ENCODE measurements at regions not wholly inside any gene's neighbourhood (a gene's known extent, or its start where the extent isn't known, plus 50 kb on each side); places are given as distances from the start of the nearest gene placed in this dataset.
"Not testable (repeated sequence)": the region's sequence is repeated elsewhere in the genome, so short reads cannot be mapped to it uniquely, and the experiment has no call there.

DNA sequence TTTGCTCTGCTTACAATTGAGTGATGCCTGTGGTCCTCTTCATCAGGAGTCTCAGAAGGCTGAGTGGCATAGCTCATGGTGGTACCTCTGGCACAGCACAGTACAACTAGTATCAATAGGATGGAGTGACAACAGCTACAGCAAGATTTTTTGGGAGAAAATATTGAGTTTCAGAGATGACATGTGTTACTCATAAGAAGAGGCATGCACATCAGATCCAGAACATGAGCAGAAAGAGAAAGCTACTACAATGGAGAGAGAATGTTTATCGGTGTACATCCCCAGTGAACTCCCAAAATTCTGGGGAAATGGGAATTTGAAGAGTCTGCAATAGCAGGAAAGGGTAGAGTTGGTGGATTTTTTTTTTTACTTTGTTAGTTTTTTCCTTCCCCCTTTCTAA is 130.5 kb upstream of the MB21D2 start:
- no peak for DNase-seq

DNA sequence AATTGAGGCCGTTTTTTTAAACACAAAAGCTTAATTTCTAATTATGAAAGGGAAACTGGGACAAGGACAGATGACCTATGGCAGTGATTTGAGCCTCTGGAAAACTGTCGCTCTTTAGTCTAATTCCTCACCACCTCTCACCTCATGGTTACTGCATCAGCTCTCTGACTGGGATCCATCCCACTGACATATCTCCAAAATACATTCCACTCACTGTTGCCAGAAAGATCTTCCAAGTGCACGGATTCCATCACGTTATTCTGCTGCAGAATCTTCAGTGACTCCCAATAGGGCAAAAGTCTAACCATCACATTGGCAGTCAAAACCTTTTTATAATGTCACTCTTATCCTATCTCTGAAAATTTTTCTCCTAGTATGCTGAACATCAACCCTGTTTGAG is 132.3 kb upstream of the MB21D2 start:
- no peak for DNase-seq

DNA sequence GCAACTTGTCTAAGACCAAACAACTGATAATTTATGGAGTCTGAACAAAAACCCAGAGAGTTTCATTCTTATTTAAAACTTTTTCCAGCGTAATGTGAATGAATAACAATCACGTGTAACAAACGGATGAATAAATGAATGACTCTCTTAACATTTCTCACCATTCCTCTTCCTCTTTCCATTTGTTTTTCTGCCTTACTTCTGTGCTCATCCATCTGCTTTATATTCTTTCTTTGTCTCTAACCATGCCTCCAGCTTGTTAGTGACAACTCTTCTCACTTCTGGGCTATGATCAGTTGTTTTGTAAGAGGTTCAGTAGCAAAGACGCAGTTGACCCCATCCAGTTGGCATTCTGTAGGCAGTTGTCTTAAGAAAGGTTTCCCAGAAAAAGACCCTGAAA is 133.7 kb upstream of the MB21D2 start:
- no peak for DNase-seq

DNA sequence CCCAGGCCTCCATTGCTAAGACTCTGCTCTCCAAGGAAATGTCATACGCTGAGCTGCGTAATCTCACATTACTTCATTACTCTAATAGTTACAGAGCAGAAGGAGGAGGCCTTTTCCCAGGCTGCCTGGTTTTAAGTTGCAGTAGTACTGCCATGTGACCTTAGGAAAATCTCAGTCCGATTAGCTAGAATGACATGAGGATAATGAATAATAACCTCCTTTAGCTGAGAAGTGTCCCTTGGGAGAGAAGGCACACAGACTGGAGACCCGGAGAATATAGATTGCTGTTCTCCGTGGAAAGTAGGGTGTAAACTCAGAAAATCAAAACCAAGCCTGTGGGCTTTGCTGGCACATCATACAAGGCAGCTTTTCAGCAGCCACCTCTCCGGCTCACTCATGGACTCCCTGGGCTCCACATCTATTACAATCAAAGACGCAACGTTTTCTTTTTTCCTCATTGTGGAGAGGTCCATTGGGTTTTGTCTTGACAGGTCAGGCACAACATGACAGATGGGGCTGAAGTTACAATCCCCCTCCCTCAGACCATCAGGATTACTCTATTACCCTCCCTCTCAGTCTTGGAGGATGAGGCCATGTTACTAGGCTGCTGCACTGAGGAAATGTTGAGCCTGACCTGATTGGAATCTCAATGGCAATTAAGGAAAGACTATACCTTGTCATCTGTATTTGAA is 134.8 kb upstream of the MB21D2 start:
- DNase-seq: no peak

DNA sequence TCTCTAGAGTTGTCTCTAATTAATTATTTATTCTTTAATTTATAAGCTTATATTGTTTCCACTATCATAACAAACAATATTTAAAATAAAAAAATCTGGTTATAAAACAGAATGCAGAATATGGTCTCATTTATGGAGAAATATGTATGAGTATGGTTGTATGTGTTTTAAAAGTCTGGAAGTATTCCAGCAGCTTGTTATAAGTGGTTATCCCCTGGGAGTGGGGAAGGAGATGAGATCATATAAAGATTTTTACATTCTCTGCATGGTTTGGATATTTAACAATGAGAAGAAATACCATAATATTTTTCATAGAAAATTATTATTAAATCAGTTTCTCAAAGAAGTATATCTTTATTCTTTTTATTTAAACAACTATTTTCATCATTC is 135.4 kb upstream of the MB21D2 start:
- no peak for DNase-seq

DNA sequence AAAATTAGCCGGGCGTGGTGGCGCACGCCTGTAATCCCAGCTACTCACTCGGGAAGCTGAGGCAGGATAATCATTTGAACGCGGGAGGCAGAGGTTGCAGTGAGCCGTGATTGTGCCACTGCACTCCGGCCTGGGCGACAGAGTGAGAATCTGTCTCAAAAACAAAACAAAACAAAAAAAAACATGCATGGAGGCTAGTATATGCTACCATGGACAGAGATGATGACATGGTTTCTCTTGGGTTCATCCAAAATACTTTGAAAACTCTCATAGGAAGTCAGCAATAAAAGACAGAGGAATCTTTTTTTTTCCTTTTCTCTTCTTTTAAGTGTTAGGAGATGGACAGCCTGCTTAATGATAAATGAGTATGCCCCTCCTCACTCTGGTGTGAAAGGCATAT is 137.7 kb upstream of the MB21D2 start:
- DNase-seq: no peak

DNA sequence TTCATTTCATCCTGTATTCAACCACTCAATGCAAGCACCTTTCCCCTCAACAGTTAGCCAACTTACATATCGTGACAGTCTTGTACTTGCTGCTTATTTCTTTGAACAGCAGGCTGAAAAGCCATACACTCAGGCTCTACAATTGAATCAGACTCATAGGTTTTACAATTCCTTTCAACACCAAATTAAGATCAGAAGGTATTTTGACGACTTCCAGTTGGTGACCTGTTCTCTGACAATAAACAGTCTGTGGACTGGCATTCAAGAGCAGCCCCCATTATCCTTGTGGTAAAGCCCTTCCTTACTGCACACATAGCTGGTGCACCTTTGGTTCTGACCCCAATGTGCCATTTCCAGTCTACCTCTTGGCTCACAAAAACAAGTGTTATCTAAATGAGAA is 140.0 kb upstream of the MB21D2 start:
- DNase-seq: no peak

DNA sequence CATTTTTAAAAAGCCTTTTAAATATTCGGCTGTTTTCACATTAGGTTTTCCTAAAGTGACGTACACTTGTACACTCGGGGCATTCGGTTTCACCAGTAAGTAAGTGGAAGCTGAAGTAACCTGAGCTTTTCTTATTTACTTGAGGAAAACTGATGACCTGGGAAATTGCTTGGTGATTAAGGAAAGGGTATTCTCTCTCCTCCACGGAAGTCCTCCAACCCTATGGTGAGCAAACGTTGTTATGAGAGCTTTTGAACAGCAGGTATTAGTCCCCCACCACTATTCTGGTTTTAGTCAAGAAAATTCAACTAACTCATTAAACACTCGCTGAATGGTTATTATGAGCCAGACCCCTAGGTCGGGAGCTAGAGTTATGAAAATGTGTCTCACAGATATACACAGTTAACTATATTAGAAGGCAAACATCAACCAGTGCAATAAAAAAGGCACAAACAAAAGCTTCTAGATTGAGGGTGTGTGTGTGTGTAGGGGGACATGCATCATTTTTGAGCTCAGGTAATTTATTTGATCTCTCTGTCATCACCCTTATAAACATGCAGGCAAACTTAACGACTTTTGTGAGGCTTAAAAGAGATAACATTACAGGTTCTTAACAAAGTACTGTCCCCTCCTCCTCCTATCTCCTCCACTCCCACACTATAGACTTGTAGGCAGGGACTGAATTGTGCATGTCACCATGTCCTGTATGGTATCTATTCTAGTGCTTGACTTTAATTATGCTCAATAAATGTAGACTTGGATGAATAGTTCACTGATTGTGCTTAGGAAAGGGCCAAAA is 143.3 kb upstream of the MB21D2 start:
- no peak for DNase-seq

DNA sequence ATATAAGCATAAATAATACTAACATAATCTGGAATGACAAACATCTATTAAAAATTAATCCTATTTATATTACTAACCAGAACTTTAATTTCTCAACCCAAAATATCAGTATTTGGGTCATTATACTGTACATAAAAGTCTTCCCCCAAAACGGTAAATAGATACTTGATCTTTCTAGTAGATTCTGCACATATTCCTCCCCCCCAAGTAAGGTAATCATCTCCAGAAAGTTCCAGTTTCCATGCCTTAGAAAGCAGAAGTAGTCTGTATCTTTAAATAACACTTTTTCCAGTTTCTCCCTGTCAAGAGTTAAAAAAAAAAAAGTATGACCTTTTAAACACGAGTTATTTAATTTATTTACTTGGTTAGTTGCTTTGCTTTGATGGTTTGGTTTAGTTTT is 150.7 kb upstream of the MB21D2 start:
- no peak for DNase-seq

DNA sequence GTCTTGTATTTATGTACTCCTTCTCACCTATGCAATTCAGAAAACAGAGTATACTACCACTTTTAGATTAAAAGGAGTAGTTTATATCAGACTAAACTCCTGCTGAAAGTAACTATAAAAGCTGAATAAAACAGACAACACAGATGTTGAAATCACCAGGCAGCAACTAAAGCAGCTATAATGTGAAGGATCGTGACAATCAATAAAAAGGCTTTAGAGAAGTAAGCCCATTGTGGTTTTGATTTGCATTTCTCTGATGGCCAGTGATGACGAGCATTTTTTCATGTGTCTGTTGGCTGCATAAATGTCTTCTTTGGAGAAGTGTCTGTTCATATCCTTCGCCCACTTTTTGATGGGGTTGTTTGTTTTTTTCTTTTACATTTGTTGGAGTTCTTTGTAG is 152.1 kb upstream of the MB21D2 start:
- DNase-seq: not testable (repeated sequence)

DNA sequence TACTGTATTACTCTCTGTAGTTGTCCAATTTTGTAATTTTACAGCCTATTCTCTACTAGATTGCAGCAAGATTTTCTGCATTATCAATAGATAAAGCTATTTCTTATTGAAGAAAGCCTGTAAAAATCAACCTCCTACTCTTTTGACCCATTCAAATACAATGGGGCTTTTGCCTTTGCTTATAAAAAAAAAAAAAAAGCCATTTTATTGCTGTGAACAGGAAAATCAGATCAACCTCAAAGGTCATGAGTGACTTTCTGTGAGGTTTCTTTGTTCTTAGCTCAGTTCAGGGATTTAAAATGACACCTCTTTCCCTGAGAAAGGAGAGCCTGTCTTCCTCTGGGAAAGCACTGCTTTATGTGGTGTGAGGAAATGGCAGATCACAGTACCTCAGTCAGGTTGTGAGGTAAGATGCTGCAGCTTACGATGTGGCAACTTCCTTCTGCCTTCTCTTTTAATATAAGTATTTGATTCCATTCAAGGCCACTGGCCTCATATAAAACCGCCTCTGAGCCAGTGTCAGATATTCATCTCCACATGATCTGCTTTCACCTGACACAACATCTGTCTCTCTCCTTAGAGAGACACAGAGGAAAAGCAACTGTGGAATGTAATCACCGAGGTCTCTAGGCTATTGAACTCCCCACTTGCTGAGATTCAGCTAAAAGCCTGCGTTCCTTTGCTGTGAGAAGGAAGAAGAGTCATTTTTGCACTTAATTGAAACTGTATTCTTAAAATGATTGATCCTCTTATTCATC is 161.5 kb upstream of the MB21D2 start:
- DNase-seq: no peak

DNA sequence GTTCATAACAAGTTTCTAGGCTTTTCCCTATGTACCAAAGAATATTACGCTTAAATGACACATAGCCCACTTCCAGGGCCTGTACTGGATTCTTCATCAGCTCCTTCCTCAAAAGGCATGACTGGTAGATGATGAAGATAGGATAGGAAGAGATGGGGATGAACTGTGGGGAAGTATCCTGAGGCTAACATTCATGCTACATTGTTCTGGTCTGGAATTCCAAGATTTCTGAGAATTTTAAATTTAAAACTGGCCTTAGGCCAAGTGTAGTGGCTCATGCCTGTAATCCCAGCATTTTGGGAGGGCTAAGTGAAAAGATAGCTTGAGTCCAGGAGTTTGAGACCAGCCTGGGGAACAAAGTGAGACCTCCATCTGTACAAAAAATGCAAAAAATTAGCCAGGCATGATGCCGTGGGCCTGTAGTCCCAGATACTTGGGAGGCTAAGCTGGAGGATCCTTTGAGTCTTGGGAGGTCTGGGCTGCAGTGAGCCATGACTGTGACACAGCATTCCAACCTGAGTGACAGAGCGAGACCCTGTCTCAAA is 160.1 kb upstream of the PLAAT1 start:
- no peak for DNase-seq

DNA sequence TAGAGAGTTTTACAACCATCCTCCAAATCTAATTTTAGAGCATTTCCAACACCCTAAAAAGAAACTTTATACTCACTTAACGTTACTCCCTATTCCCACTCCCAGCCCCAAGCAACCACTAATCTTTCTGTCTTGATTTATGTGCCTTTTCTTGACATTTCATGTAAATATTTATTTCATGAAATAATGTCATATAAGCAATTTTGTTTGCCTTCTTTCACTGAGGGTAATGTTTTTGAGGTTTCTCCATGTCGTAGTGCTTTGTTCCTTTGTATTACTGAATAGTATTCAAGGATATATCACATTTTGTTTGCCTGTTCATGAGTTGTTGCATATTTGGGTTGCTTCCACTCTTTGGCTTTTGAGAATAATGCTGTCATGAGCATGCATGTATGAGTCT is 155.4 kb upstream of the PLAAT1 start:
- DNase-seq: no peak

DNA sequence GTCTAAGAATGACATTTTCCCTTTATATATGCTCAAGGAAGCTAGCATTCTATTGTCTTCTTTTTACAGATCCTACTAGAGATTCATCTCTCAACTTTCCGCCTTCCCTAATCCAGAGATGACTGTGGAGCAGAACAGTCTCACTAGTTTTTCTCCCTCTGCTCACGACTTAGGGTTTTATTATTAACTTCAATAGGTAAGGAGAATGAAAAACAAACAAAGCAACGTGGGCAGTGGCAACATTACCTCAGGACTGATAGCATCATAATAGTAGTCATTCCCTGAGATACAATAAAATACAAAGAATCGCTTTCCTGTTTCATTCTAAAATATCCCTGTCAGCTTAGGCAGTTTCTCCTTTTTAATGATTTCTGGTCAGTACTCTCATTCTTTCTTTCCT is 154.3 kb upstream of the PLAAT1 start:
- DNase-seq: no peak

DNA sequence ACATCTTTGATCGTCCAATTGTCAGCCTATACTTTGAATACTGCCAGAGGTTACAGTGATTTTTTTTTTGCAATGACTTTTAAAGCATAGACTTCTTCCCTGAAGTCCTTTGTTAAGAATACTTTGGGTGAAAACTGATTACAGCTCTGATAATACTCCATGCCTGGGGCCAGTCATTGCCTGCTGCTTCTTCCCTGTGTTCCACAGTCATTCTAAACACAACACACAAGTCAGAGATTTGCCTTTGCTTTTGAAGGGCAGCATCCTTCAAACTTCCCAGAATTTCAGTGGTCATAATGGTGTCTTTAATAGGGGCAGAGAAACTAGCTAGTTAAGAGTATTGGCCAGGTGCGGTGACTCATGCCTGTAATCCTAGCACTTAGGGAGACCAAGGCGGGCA is 153.7 kb upstream of the PLAAT1 start:
- DNase-seq: no peak

DNA sequence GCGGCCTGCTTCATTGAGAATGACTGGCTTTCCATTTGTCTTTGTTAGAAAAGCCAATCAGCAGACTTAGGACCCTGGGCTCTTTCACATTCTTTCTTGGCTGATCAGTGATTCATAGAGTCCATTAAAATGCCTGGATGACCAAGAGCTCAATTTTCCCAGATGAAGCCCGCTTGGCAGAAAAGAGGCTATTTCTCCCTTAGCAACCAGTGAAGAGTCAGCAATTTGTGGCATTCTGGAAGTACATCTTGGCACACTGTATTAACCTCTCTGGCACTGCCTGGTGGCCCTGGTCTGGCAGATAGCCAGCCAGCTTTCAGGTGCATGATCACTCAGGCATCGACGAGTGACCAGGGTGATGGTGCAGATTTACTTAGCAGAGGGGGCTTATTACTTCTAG is 145.7 kb upstream of the PLAAT1 start:
- DNase-seq: no peak

DNA sequence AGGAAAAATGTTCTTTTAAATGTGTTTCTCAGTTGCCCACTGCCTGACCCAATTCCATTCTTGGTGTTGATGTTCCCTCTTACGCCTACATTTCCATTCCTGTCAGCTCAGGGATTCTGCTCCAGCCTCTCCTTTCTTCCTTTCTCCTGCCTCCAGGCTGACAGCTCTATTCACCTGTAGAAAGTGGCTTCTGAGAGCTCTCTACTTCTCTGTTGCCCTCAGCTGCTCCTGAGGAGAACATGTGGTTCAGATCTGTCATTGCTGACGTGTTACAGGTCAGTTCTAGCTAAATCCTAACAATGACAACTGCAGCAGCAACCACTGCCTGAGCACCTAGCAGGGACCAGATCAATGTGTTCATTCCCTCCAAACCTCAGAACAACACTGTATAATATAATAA is 144.9 kb upstream of the PLAAT1 start:
- no peak for DNase-seq

DNA sequence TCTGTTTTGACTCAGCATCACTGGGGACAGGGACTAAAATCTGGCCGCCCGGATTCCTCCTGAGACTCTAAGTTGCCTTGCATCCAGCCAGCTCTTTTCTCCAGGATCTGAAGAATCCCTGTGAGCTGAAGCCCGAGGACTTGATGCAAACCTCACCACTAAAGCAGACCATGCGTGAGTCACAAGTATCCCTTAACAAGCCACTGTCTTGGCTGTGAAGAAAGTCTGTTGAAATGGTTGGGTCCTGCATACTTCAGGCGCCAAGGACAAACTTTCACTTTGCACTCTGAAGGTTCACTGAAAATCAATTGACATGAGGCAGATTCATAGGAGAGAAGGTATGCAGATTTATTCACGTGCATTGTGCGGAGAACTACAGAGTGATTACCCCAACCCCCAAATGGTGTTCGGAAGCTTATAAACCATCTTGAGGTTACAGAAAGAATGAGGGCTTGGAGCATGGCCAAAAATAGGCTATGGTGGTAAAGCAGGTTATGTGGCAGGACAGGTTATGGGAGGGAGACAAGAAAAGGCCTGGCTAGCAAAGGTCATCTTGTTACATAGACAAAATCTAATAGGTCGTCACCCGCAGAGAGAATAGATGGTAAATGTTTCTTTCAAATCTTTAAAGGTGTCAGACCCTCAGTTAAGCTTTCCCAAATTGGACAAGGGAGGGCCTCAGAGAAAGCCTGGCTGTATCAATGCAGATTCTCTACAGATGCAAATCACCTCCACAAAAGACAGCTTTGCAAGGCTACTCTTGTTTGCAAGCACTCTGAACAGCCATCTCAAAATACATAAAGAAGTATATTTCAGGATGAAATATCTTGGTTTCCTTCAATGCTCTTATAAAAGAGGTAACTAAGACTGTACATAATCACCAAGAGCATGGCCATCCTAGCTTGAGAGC is 126.3 kb upstream of the PLAAT1 start:
- DNase-seq: no peak

DNA sequence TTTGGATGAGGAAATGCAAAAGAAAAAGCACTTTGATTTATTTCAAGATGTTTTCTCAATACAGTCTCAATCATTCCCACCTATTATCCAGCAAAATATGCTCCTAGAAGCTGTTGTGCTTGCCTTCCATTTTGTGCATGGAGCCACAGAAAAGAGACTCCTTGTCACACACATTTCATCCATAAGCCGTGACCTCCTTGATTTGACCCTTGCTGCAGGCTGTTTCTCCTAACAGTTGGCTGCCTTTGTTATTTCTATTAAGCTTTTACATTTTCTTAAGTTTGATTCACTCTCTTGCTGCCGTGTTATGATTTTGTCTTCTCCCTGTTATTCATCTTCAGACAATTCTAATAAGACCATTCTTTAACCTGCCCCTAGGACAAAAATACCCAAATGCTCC is 124.2 kb upstream of the PLAAT1 start:
- no peak for DNase-seq

DNA sequence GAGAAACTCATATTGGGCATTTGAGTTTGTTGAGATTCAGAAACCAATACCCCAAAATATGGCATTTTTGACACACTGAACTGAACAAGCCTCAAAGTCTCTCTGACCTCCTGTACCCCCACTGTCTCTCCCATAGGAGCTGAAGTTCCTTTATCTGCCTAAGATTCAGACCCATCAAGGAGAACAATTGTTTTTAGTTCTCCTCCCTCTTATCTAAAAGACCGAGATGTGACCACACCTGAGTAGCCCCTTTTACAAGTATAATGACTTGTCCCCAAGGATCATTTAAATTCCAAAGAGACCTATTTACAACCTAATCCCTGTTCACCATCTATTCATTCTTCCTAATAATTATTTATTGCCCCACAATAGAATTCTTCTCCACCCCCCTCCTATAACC is 122.1 kb upstream of the PLAAT1 start:
- no peak for DNase-seq

DNA sequence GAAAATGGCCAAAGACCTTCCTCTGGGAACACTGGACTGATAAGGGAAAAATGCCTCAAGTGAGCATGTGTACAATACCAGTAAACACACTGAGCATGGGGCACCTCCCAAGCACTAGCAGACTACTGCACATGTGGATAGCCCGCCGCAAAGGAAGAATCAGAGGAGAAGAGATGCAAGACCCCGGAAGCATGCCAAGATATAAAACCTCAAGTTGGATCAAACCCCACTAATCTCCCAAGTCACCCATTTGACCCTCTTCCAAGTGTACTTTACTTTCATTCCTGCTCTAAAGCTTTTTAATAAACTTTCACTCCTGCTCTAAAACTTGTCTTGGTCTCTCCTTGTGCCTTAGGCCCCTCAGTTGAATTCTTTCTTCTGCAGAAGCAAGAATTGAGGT is 121.1 kb upstream of the PLAAT1 start:
- DNase-seq: no peak

DNA sequence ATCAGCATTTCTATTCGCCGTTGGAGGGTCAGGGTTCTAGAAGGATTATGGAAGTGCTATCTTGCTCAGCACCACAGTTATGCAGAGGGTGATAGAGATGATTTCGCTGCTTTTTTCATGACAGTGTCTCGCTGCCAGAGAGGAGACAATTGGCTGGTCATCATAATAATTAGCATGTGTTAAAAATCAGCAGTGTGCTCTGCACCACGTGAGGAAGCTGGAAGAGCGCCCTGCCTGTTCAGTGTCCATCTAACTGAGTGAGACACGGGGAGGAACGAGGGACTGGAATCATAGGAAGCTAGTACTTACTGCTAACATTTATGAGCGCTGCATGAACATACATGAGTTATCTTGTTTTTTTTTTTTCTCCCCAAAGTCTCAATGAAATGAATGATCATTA is 116.2 kb upstream of the PLAAT1 start:
- DNase-seq: no peak

DNA sequence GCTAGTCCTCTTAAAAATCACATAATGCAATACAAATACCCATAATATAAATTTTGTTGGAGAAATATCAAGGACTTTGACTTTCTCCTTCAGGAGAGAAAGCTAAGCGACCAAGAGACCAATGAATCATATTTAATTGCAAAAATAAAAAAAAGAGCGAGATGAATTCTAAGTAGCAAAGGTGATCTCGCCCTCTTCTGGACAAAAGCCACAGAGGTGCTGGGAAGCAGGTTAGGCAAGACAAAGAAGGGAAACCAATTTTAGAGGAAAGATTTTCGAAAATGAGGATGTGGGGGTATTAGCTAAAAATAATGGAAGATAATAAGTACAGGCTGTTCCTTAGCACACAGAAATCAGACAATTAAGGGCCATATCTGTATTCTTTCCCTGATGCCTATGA is 111.4 kb upstream of the PLAAT1 start:
- no peak for DNase-seq
